Esophagus squamous epithelium (tissue), 4 donors: ENCODE measurements at regions not wholly inside any gene's neighbourhood (a gene's known extent, or its start where the extent isn't known, plus 50 kb on each side); places are given as distances from the start of the nearest gene placed in this dataset.

Experiments
- POLR2A ChIP-seq, 4 donors: fragments of 450-650 bp; IDR thresholded peaks; one replicate each; pipeline ENCODE4 v1.6.1; 2017; ENCODE audit warnings: antibody characterized with exemption in 4 of 4, mild to moderate bottlenecking in 4 of 4, moderate library complexity in 3 of 4
- TF ChIP-seq, protein P1 (sequence below), 6 experiments: fragments of 450-650 bp in 4 of 6; fragments of 200-600 bp in 2 of 6; sonication (generic) in 2 of 6; IDR thresholded peaks; one replicate each; pipeline ENCODE4 v1.5.1; 2016 to 2019; ENCODE audit warnings: antibody characterized with exemption in 6 of 6, mild to moderate bottlenecking in 4 of 6, moderate library complexity in 4 of 6

DNA sequence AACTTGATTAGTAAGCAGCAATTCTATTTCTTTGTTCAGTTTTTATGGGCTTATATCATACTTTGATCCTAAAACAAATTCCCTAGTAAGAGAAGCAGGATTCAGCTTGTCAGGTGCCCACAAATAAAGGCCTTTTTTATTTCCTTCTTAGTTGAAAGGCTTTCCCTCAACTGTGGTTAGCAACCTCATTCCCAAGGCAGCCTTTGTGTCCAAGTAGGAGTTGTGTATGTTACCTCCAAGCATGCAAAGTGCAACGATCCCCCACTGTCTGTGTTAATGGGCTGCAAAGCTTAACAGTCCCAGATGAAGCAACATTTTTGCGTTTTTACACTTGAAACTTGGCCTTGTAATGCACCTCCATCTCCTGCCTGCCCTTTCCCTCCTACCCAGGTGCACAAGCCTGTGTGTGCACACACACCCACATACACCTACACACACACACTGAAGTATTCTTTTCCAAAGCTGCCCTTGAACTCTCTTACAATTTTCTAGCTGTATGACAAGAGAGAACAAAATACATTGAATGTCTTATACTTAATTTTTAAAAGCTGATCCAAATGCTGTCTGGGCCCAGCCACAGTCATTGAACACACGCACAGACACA, 278.2 kb downstream of the SNX13 start:
- no peak for TF ChIP-seq POLR2A (IDR thresholded peaks at IDR 0.05)
- TF ChIP-seq, protein P1, sequence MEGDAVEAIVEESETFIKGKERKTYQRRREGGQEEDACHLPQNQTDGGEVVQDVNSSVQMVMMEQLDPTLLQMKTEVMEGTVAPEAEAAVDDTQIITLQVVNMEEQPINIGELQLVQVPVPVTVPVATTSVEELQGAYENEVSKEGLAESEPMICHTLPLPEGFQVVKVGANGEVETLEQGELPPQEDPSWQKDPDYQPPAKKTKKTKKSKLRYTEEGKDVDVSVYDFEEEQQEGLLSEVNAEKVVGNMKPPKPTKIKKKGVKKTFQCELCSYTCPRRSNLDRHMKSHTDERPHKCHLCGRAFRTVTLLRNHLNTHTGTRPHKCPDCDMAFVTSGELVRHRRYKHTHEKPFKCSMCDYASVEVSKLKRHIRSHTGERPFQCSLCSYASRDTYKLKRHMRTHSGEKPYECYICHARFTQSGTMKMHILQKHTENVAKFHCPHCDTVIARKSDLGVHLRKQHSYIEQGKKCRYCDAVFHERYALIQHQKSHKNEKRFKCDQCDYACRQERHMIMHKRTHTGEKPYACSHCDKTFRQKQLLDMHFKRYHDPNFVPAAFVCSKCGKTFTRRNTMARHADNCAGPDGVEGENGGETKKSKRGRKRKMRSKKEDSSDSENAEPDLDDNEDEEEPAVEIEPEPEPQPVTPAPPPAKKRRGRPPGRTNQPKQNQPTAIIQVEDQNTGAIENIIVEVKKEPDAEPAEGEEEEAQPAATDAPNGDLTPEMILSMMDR (IDR thresholded peaks at IDR 0.05), result no peak
